Keratinocyte (primary cell): ENCODE measurements at regions not wholly inside any gene's neighbourhood (a gene's known extent, or its start where the extent isn't known, plus 50 kb on each side); places are given as distances from the start of the nearest gene placed in this dataset.

ENCODE experiments used
- EZH2 ChIP-seq: IDR thresholded peaks from one replicate; pipeline ENCODE4 v1.6.1; 2012; ENCODE audit warnings: inconsistent platforms, mild to moderate bottlenecking, low read length, moderate library complexity
- TF ChIP-seq, protein P1 (sequence below), 3 experiments: IDR thresholded peaks in 1 of 3; conservative IDR thresholded peaks in 1 of 3; optimal IDR thresholded peaks in 1 of 3; 2 replicates in 2 of 3; 3 replicates in 1 of 3; pipeline versions ENCODE3 to v1.5.1; 2011; ENCODE audit warnings: low read length in 3 of 3, mild to moderate bottlenecking in 3 of 3, moderate library complexity in 2 of 3, control low read depth in 1 of 3, inconsistent platforms in 1 of 3; ENCODE audit not compliant: insufficient read depth in 2 of 3; ENCODE audit errors: extremely low read depth in 1 of 3

DNA sequence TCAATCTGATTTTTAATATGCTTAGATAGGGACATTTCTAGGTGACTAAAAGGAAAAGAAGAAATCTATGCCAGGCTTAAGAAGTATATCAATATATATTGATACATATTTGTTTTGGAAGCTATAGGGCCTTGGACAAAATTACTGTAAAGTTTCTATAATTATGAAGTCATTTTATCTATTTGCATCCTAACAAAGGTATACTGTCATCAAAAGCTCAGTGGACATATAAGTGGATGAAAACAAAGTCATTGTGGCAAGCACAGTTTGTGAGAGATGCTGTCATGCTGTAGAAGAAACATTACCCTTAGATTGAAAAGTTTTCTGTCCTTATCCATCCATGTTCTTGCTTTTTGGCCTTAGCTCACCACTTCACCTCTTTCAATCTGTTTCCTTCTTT is 140.3 kb upstream of the SPEF2 start:
- no peak for TF ChIP-seq EZH2
- TF ChIP-seq, protein P1, sequence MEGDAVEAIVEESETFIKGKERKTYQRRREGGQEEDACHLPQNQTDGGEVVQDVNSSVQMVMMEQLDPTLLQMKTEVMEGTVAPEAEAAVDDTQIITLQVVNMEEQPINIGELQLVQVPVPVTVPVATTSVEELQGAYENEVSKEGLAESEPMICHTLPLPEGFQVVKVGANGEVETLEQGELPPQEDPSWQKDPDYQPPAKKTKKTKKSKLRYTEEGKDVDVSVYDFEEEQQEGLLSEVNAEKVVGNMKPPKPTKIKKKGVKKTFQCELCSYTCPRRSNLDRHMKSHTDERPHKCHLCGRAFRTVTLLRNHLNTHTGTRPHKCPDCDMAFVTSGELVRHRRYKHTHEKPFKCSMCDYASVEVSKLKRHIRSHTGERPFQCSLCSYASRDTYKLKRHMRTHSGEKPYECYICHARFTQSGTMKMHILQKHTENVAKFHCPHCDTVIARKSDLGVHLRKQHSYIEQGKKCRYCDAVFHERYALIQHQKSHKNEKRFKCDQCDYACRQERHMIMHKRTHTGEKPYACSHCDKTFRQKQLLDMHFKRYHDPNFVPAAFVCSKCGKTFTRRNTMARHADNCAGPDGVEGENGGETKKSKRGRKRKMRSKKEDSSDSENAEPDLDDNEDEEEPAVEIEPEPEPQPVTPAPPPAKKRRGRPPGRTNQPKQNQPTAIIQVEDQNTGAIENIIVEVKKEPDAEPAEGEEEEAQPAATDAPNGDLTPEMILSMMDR (optimal IDR thresholded peaks at IDR 0.05 in 1 of 3, IDR thresholded peaks at IDR 0.05 in 1 of 3, conservative IDR thresholded peaks at IDR 0.05 in 1 of 3; ENCODE audit: extremely low read depth in 1 of 3, insufficient read depth in 2 of 3, low read length in 3 of 3) = no peak
